ENCODE measurements at regions not wholly inside any gene's neighbourhood (a gene's known extent, or its start where the extent isn't known, plus 50 kb on each side); places are given as distances from the start of the nearest gene placed in this dataset.

DNA sequence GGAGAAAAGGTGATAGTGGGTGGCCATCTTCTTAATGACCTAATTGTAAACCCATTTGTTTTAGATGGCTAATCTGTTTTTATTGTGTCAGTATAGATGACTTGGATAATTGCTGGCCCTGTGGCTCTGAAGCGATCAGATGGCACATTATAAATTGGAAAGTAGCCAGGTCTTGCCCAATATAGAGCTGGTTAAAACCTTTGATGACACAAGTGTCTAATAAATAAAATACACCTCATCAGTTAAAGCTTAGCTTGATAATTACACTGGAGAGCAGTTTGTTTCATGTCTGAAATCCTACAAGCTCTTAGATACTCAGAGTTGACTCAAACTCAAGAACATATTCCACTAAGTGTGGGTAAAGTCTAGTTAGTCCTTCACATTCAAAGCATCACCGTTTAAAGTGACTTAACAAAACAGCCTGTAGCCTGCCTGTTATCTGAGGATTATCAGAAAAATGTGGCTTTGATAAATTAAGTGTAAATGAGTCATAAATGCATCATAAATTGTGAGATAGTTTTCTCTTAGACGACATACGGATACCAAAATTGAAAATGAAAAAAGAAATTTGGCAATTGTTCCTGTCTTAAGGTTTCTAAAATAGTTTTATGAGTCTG is 280.9 kb downstream of the LRIG3 start:
- Histone ChIP-seq H3K9me3 (ENCODE audit: control insufficient read depth, insufficient read depth, low read length) (no peaks in the 10 kb centered on the region; the same call in 1 of the 2 replicates), H3K4me3 (ENCODE audit: low read depth, low read length) (no peak overlapping the region), H3K27me3 (ENCODE audit: control insufficient read depth, insufficient read depth, low read length) (no peaks in the 10 kb centered on the region), H3K27ac (ENCODE audit: low read depth, low read length) (no peak overlapping the region)
- DNase-seq (ENCODE audit: low read depth, low spot score), result no peak
- CTCF ChIA-PET, result interaction anchor here (1.7 kb wide), 1 partner anchor 474 kb away, joined by 5 read pairs; no protein-coding TSS in a partner anchor
- TF ChIP-seq, protein P1, sequence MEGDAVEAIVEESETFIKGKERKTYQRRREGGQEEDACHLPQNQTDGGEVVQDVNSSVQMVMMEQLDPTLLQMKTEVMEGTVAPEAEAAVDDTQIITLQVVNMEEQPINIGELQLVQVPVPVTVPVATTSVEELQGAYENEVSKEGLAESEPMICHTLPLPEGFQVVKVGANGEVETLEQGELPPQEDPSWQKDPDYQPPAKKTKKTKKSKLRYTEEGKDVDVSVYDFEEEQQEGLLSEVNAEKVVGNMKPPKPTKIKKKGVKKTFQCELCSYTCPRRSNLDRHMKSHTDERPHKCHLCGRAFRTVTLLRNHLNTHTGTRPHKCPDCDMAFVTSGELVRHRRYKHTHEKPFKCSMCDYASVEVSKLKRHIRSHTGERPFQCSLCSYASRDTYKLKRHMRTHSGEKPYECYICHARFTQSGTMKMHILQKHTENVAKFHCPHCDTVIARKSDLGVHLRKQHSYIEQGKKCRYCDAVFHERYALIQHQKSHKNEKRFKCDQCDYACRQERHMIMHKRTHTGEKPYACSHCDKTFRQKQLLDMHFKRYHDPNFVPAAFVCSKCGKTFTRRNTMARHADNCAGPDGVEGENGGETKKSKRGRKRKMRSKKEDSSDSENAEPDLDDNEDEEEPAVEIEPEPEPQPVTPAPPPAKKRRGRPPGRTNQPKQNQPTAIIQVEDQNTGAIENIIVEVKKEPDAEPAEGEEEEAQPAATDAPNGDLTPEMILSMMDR (IDR thresholded peaks at IDR 0.05; ENCODE audit: low read depth, low read length), result no peak
- POLR2A ChIA-PET, result no interaction called here

DNA sequence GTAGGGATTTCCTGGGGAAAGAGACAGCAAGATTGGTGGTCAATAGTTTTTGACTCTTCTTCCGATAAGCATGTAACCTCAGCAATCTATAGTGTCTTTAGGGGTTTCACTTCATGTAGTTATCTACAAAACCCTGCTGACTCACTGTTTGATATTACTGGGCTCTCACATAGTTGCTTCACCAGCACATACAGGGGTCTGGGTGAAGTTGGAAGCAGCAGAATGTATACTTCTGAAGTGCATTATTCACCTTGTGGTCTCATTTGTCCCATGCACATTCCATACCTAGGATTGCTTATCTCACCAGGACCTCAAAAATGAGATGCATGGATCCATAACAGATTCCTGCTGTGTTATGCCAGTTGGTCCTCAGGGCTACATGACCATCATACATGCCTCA is 280.0 kb downstream of the LRIG3 start:
- CTCF ChIA-PET, result interaction anchor here (1.1 kb wide), 1 partner anchor 100 kb away, joined by 4 read pairs; no protein-coding TSS in a partner anchor
- Histone ChIP-seq H3K4me3 (ENCODE audit: low read depth, low read length) (no peak overlapping the region), H3K27ac (ENCODE audit: low read depth, low read length) (no peak overlapping the region), H3K27me3 (ENCODE audit: control insufficient read depth, insufficient read depth, low read length) (no peaks in the 10 kb centered on the region), H3K9me3 (ENCODE audit: control insufficient read depth, insufficient read depth, low read length) (no peaks in the 10 kb centered on the region; the same call in 1 of the 2 replicates)
- POLR2A ChIA-PET, result no interaction called here
- DNase-seq (ENCODE audit: low read depth, low spot score), result no peak
- TF ChIP-seq, protein P1 (IDR thresholded peaks at IDR 0.05; ENCODE audit: low read depth, low read length), result no peak

- no peaks in the 10 kb centered on the region for H3K9me3 ChIP-seq (ENCODE audit: control insufficient read depth, insufficient read depth, low read length)
- H3K27ac ChIP-seq (ENCODE audit: low read depth, low read length), result no peak overlapping the region
- CTCF ChIA-PET, result interaction anchor here (0.6 kb wide), 1 partner anchor 519 kb away, joined by 3 read pairs; no protein-coding TSS in a partner anchor
- no peak for DNase-seq (ENCODE audit: low read depth, low spot score)
- TF ChIP-seq, protein P1 (IDR thresholded peaks at IDR 0.05; ENCODE audit: low read depth, low read length), result no peak
- POLR2A ChIA-PET, result no interaction called here
- H3K27me3 ChIP-seq (ENCODE audit: control insufficient read depth, insufficient read depth, low read length), result no peaks in the 10 kb centered on the region
- H3K4me3 ChIP-seq (ENCODE audit: low read depth, low read length), result no peak overlapping the region
Observed at GRCh38 chr12:58645946-58646345, 274.4 kb downstream of the LRIG3 start.

DNA sequence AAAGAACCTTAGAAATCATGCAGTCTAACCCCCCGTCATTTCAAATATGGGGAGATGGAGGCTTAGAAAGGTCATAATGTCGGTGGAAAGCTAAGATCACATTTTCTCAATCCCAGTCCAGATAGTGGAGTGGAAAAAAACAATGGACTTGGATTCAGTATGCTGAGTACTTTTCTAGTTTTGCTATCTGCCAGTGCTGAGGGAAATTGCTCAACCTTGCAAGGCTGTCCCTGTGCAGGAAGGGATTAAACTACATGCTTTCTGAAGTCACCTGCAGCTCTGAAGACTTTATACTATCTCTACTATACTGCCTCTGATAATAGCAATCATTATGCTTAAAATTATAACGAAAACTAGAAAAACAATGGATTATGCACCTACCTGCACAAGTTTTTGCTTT is 272.8 kb downstream of the LRIG3 start:
- ChIA-PET CTCF (interaction anchor here (0.5 to 1.7 kb wide), 3 partner anchors 10 to 466 kb away, joined by 3 to 6 read pairs (median 4); no protein-coding TSS in a partner anchor), POLR2A (no interaction called here)
- no peaks in the 10 kb centered on the region for H3K9me3 ChIP-seq (ENCODE audit: control insufficient read depth, insufficient read depth, low read length)
- DNase-seq (ENCODE audit: low read depth, low spot score), result no peak
- no peak overlapping the region for H3K4me3 ChIP-seq (ENCODE audit: low read depth, low read length)
- TF ChIP-seq, protein P1 (IDR thresholded peaks at IDR 0.05; ENCODE audit: low read depth, low read length), result no peak
- H3K27ac ChIP-seq (ENCODE audit: low read depth, low read length), result no peak overlapping the region
- H3K27me3 ChIP-seq (ENCODE audit: control insufficient read depth, insufficient read depth, low read length), result no peaks in the 10 kb centered on the region

- H3K9me3 ChIP-seq (ENCODE audit: control insufficient read depth, insufficient read depth, low read length), result no peaks in the 10 kb centered on the region
- no peak for DNase-seq (ENCODE audit: low read depth, low spot score)
- H3K27me3 ChIP-seq (ENCODE audit: control insufficient read depth, insufficient read depth, low read length), result no peaks in the 10 kb centered on the region
- CTCF ChIA-PET, result no interaction called here
- no peak overlapping the region for H3K4me3 ChIP-seq (ENCODE audit: low read depth, low read length)
- TF ChIP-seq, protein P1 (IDR thresholded peaks at IDR 0.05; ENCODE audit: low read depth, low read length), result no peak
- POLR2A ChIA-PET, result no interaction called here
- no peak overlapping the region for H3K27ac ChIP-seq (ENCODE audit: low read depth, low read length)
Observed at GRCh38 chr12:58648176-58648575, 272.1 kb downstream of the LRIG3 start.
